Liver (tissue), 3 donors: ENCODE measurements at regions not wholly inside any gene's neighbourhood (a gene's known extent, or its start where the extent isn't known, plus 50 kb on each side); places are given as distances from the start of the nearest gene placed in this dataset.

Experiments used
- EGR1 ChIP-seq, 2 donors: IDR thresholded peaks; 2 replicates each; pipeline ENCODE4 v1.6.1; 2016 to 2018; ENCODE audit warnings: antibody characterized with exemption in 2 of 2, low read depth in 2 of 2
- FOXA2 ChIP-seq: IDR thresholded peaks from 2 replicates; pipeline ENCODE4 v1.6.1; 2016; ENCODE audit warnings: antibody characterized with exemption
- GABPA ChIP-seq, 2 donors: IDR thresholded peaks in 1 of 2; conservative IDR thresholded peaks in 1 of 2; 2 replicates each; pipeline ENCODE4 v1.6.1; 2016; ENCODE audit warnings: antibody characterized with exemption in 2 of 2, mild to moderate bottlenecking in 1 of 2, moderate library complexity in 1 of 2
- JUND ChIP-seq, 2 donors: IDR thresholded peaks; 2 replicates each; pipeline ENCODE4 v1.6.1; 2016; ENCODE audit warnings: antibody characterized with exemption in 2 of 2
- NR2F2 ChIP-seq: IDR thresholded peaks from 2 replicates; pipeline ENCODE4 v1.6.1; 2016; ENCODE audit warnings: antibody characterized with exemption
- RAD21 ChIP-seq, 2 donors: IDR thresholded peaks; 2 replicates each; pipeline ENCODE4 v1.6.1; 2016; ENCODE audit warnings: antibody characterized with exemption in 2 of 2, mild to moderate bottlenecking in 2 of 2
- SP1 ChIP-seq: IDR thresholded peaks from 2 replicates; pipeline ENCODE4 v1.6.1; 2018; ENCODE audit warnings: antibody characterized with exemption, mild to moderate bottlenecking
- TAF1 ChIP-seq: conservative IDR thresholded peaks from 2 replicates; pipeline ENCODE4 v1.6.1; 2016; ENCODE audit warnings: antibody characterized with exemption, mild to moderate bottlenecking
- YY1 ChIP-seq: IDR thresholded peaks from 2 replicates; pipeline ENCODE4 v1.6.1; 2016; ENCODE audit warnings: antibody characterized with exemption, mild to moderate bottlenecking
- TF ChIP-seq, protein P1 (sequence below): IDR thresholded peaks from 2 replicates; pipeline ENCODE4 v1.6.1; 2016; ENCODE audit warnings: antibody characterized with exemption
- TF ChIP-seq, protein P2 (sequence below): fragments of 150-350 bp; IDR thresholded peaks from 2 replicates; pipeline ENCODE4 v1.5.1; 2017; ENCODE audit warnings: improper control_type of control experiment, low read depth, low read length; ENCODE audit not compliant: missing input control
- TF ChIP-seq, protein P3 (sequence below): IDR thresholded peaks from 2 replicates; pipeline ENCODE4 v1.6.1; 2016; ENCODE audit warnings: antibody characterized with exemption, mild to moderate bottlenecking
- TF ChIP-seq, protein P4 (sequence below): IDR thresholded peaks from 2 replicates; pipeline ENCODE4 v1.6.1; 2016; ENCODE audit warnings: antibody characterized with exemption
- TF ChIP-seq, protein P5 (sequence below): IDR thresholded peaks from 2 replicates; pipeline ENCODE4 v1.6.1; 2016; ENCODE audit warnings: antibody characterized with exemption
- donor health status: healthy.
- donor health status: healthy.

DNA sequence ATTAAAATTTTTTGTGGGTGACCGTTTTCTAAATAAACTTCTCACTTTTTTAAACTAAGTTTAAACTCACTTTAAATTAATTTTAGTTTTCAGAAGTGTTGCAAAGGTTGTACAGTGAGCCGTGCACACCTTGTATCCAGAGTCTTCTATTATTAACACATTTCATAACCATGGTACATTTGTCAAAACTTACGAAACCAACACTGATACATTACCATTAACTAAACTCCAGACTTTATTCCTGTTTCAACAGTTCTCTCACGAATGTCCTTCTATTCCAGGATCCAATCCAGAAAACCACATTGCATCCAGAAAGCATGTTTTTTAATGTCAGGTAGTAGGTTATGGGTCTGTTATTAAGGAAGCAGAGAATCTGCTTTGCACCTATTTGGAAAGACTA is 319.9 kb downstream of the CBLN4 start:
- TF ChIP-seq, protein P1, sequence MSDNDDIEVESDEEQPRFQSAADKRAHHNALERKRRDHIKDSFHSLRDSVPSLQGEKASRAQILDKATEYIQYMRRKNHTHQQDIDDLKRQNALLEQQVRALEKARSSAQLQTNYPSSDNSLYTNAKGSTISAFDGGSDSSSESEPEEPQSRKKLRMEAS, result no peak
- TF ChIP-seq, protein P2, sequence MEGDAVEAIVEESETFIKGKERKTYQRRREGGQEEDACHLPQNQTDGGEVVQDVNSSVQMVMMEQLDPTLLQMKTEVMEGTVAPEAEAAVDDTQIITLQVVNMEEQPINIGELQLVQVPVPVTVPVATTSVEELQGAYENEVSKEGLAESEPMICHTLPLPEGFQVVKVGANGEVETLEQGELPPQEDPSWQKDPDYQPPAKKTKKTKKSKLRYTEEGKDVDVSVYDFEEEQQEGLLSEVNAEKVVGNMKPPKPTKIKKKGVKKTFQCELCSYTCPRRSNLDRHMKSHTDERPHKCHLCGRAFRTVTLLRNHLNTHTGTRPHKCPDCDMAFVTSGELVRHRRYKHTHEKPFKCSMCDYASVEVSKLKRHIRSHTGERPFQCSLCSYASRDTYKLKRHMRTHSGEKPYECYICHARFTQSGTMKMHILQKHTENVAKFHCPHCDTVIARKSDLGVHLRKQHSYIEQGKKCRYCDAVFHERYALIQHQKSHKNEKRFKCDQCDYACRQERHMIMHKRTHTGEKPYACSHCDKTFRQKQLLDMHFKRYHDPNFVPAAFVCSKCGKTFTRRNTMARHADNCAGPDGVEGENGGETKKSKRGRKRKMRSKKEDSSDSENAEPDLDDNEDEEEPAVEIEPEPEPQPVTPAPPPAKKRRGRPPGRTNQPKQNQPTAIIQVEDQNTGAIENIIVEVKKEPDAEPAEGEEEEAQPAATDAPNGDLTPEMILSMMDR, result no peak
- peak; percentile 21 for TF ChIP-seq SP1
- TF ChIP-seq RAD21 (IDR thresholded peaks at IDR 0.05), result peak in 1 of 2 donors; percentile 40
- TF ChIP-seq NR2F2, result no peak
- no peak for TF ChIP-seq TAF1
- no peak for TF ChIP-seq EGR1 (IDR thresholded peaks at IDR 0.05; ENCODE audit: low read depth in 2 of 2)
- TF ChIP-seq, protein P3, sequence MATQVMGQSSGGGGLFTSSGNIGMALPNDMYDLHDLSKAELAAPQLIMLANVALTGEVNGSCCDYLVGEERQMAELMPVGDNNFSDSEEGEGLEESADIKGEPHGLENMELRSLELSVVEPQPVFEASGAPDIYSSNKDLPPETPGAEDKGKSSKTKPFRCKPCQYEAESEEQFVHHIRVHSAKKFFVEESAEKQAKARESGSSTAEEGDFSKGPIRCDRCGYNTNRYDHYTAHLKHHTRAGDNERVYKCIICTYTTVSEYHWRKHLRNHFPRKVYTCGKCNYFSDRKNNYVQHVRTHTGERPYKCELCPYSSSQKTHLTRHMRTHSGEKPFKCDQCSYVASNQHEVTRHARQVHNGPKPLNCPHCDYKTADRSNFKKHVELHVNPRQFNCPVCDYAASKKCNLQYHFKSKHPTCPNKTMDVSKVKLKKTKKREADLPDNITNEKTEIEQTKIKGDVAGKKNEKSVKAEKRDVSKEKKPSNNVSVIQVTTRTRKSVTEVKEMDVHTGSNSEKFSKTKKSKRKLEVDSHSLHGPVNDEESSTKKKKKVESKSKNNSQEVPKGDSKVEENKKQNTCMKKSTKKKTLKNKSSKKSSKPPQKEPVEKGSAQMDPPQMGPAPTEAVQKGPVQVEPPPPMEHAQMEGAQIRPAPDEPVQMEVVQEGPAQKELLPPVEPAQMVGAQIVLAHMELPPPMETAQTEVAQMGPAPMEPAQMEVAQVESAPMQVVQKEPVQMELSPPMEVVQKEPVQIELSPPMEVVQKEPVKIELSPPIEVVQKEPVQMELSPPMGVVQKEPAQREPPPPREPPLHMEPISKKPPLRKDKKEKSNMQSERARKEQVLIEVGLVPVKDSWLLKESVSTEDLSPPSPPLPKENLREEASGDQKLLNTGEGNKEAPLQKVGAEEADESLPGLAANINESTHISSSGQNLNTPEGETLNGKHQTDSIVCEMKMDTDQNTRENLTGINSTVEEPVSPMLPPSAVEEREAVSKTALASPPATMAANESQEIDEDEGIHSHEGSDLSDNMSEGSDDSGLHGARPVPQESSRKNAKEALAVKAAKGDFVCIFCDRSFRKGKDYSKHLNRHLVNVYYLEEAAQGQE, result no peak
- TF ChIP-seq YY1, result peak; percentile 28
- TF ChIP-seq, protein P4, sequence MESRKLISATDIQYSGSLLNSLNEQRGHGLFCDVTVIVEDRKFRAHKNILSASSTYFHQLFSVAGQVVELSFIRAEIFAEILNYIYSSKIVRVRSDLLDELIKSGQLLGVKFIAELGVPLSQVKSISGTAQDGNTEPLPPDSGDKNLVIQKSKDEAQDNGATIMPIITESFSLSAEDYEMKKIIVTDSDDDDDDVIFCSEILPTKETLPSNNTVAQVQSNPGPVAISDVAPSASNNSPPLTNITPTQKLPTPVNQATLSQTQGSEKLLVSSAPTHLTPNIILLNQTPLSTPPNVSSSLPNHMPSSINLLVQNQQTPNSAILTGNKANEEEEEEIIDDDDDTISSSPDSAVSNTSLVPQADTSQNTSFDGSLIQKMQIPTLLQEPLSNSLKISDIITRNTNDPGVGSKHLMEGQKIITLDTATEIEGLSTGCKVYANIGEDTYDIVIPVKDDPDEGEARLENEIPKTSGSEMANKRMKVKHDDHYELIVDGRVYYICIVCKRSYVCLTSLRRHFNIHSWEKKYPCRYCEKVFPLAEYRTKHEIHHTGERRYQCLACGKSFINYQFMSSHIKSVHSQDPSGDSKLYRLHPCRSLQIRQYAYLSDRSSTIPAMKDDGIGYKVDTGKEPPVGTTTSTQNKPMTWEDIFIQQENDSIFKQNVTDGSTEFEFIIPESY, result no peak
- TF ChIP-seq FOXA2, result no peak
- TF ChIP-seq GABPA (IDR thresholded peaks at IDR 0.05 in 1 of 2, conservative IDR thresholded peaks at IDR 0.05 in 1 of 2), result no peak
- TF ChIP-seq JUND (IDR thresholded peaks at IDR 0.05), result no peak
- TF ChIP-seq, protein P5, sequence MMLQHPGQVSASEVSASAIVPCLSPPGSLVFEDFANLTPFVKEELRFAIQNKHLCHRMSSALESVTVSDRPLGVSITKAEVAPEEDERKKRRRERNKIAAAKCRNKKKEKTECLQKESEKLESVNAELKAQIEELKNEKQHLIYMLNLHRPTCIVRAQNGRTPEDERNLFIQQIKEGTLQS, result no peak
